Liver (tissue), 8 donors: ENCODE measurements at regions not wholly inside any gene's neighbourhood (a gene's known extent, or its start where the extent isn't known, plus 50 kb on each side); places are given as distances from the start of the nearest gene placed in this dataset.
A peak's percentile ranks its signal among the peaks of the same experiment; 100 is the strongest.

ENCODE experiments used
- DNase-seq: peaks from one replicate; pipeline ENCODE4 v3.0.0-alpha.2; 2017; ENCODE audit warnings: low spot score
- H3K27ac ChIP-seq, 2 donors: one replicate each; pipeline ENCODE4 v1.7.0; 2013; ENCODE audit warnings: inconsistent platforms in 2 of 2, low read length in 2 of 2, control low read depth in 1 of 2, low read depth in 1 of 2, mild to moderate bottlenecking in 1 of 2
- H3K27me3 ChIP-seq, 4 donors: one replicate each; pipeline versions ENCODE4 v1.6.1 to v1.7.0; 2013; ENCODE audit warnings: low read length in 3 of 4, inconsistent platforms in 1 of 4, mild to moderate bottlenecking in 1 of 4, moderate library complexity in 1 of 4; ENCODE audit not compliant: control insufficient read depth in 4 of 4, insufficient read depth in 4 of 4
- H3K36me3 ChIP-seq, 4 donors: one replicate each; pipeline versions ENCODE4 v1.6.1 to v1.7.0; 2013; ENCODE audit warnings: low read length in 3 of 4, mild to moderate bottlenecking in 3 of 4, low read depth in 1 of 4, moderate library complexity in 1 of 4; ENCODE audit not compliant: control insufficient read depth in 4 of 4, insufficient read depth in 3 of 4
- H3K4me1 ChIP-seq, 4 donors: one replicate each; pipeline versions ENCODE4 v1.6.1 to v1.7.0; 2013; ENCODE audit warnings: low read length in 3 of 4, mild to moderate bottlenecking in 3 of 4, moderate library complexity in 1 of 4; ENCODE audit not compliant: control insufficient read depth in 4 of 4, insufficient read depth in 4 of 4
- H3K4me3 ChIP-seq, 3 donors: one replicate each; pipeline versions ENCODE4 v1.6.1 to v1.7.0; 2013; ENCODE audit warnings: low read length in 3 of 3, control low read depth in 1 of 3, low read depth in 1 of 3, mild to moderate bottlenecking in 1 of 3
- H3K9ac ChIP-seq, 2 donors: one replicate each; pipeline ENCODE4 v1.7.0; 2013; ENCODE audit warnings: low read length in 2 of 2, mild to moderate bottlenecking in 2 of 2, moderate library complexity in 2 of 2, control low read depth in 1 of 2, low read depth in 1 of 2
- H3K9me3 ChIP-seq, 4 donors: one replicate each; pipeline versions ENCODE4 v1.6.1 to v1.7.0; 2013; ENCODE audit warnings: low read length in 3 of 4; ENCODE audit not compliant: control insufficient read depth in 4 of 4
- EGR1 ChIP-seq, 2 donors: IDR thresholded peaks; 2 replicates each; pipeline ENCODE4 v1.6.1; 2016 to 2018; ENCODE audit warnings: antibody characterized with exemption in 2 of 2, low read depth in 2 of 2
- FOXA1 ChIP-seq: IDR thresholded peaks from 2 replicates; pipeline ENCODE4 v1.6.1; 2016; ENCODE audit warnings: antibody characterized with exemption
- FOXA2 ChIP-seq: IDR thresholded peaks from 2 replicates; pipeline ENCODE4 v1.6.1; 2016; ENCODE audit warnings: antibody characterized with exemption
- GABPA ChIP-seq, 2 donors: IDR thresholded peaks in 1 of 2; conservative IDR thresholded peaks in 1 of 2; 2 replicates each; pipeline ENCODE4 v1.6.1; 2016; ENCODE audit warnings: antibody characterized with exemption in 2 of 2, mild to moderate bottlenecking in 1 of 2, moderate library complexity in 1 of 2
- HNF4A ChIP-seq, 2 donors: conservative IDR thresholded peaks; 2 replicates each; pipeline ENCODE4 v1.6.1; 2016; ENCODE audit warnings: antibody characterized with exemption in 2 of 2, mild to moderate bottlenecking in 2 of 2
- HNF4G ChIP-seq: IDR thresholded peaks from 2 replicates; pipeline ENCODE4 v1.6.1; 2016; ENCODE audit warnings: antibody characterized with exemption
- JUND ChIP-seq, 2 donors: IDR thresholded peaks; 2 replicates each; pipeline ENCODE4 v1.6.1; 2016; ENCODE audit warnings: antibody characterized with exemption in 2 of 2
- NR2F2 ChIP-seq: IDR thresholded peaks from 2 replicates; pipeline ENCODE4 v1.6.1; 2016; ENCODE audit warnings: antibody characterized with exemption
- RAD21 ChIP-seq, 2 donors: IDR thresholded peaks; 2 replicates each; pipeline ENCODE4 v1.6.1; 2016; ENCODE audit warnings: antibody characterized with exemption in 2 of 2, mild to moderate bottlenecking in 2 of 2
- RXRA ChIP-seq, 2 donors: IDR thresholded peaks; 2 replicates each; pipeline ENCODE4 v1.6.1; 2017 to 2018; ENCODE audit warnings: antibody characterized with exemption in 2 of 2, mild to moderate bottlenecking in 1 of 2
- SP1 ChIP-seq: IDR thresholded peaks from 2 replicates; pipeline ENCODE4 v1.6.1; 2018; ENCODE audit warnings: antibody characterized with exemption, mild to moderate bottlenecking
- TAF1 ChIP-seq: conservative IDR thresholded peaks from 2 replicates; pipeline ENCODE4 v1.6.1; 2016; ENCODE audit warnings: antibody characterized with exemption, mild to moderate bottlenecking
- YY1 ChIP-seq: IDR thresholded peaks from 2 replicates; pipeline ENCODE4 v1.6.1; 2016; ENCODE audit warnings: antibody characterized with exemption, mild to moderate bottlenecking
- WGBS: extraction: QIAGEN DNeasy Blood & Tissue Kit; methylation state at CpG from one replicate; pipeline ENCODE4 v1.1.7; 2013; 5-methylcytosine and 5-hydroxymethylcytosine counted together
- TF ChIP-seq, protein P1 (sequence below): IDR thresholded peaks from 2 replicates; pipeline ENCODE4 v1.6.1; 2016; ENCODE audit warnings: antibody characterized with exemption
- TF ChIP-seq, protein P2 (sequence below): fragments of 150-350 bp; IDR thresholded peaks from 2 replicates; pipeline ENCODE4 v1.5.1; 2017; ENCODE audit warnings: improper control_type of control experiment, low read depth, low read length; ENCODE audit not compliant: missing input control
- TF ChIP-seq, protein P3 (sequence below): IDR thresholded peaks from 2 replicates; pipeline ENCODE4 v1.6.1; 2016; ENCODE audit warnings: antibody characterized with exemption
- TF ChIP-seq, protein P4 (sequence below): IDR thresholded peaks from 2 replicates; pipeline ENCODE4 v1.6.1; 2016; ENCODE audit warnings: antibody characterized with exemption
- TF ChIP-seq, protein P5 (sequence below): IDR thresholded peaks from 2 replicates; pipeline ENCODE4 v1.6.1; 2016; ENCODE audit warnings: antibody characterized with exemption, mild to moderate bottlenecking
- donor health status: healthy.
- donor health status: healthy.
- donor health status: healthy.
- donor health status: healthy.
- donor health status: healthy.

DNA sequence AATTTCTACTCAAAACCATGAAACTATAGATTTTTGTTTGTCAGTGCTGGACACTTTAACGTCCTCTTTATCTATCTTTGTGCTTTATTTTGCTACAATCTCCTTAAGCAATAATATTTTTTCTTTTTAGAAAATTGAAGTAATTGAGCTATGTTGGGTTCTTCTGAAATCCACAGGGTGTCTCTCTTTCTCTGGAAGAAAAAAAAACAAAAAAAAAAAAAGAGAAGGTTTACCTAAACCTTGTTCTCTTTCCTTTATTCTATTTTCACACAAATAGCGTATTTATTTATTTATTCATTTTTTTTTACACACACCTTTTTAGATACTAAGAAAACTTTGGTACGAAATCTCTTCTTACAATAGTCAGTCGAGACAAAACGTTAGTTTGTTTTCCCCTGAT lies 601.0 kb downstream of the EDEM1 start:
- no peak overlapping the region for H3K4me3 ChIP-seq
- no peak overlapping the region for H3K9ac ChIP-seq
- H3K36me3 ChIP-seq, result no peaks in the 10 kb centered on the region
- no peak overlapping the region for H3K27ac ChIP-seq
- 57% methylated on average over 5 of the region's 5 CpGs for WGBS
- H3K27me3 ChIP-seq, result no peaks in the 10 kb centered on the region
- DNase-seq, result no peak
- TF ChIP-seq NR2F2 (no peak), RAD21 (IDR thresholded peaks at IDR 0.05) (no peak), YY1 (no peak), EGR1 (IDR thresholded peaks at IDR 0.05; ENCODE audit: low read depth in 2 of 2) (no peak), HNF4A (conservative IDR thresholded peaks at IDR 0.05) (no peak), JUND (IDR thresholded peaks at IDR 0.05) (no peak), HNF4G (no peak), GABPA (IDR thresholded peaks at IDR 0.05 in 1 of 2, conservative IDR thresholded peaks at IDR 0.05 in 1 of 2) (no peak), FOXA2 (no peak), RXRA (IDR thresholded peaks at IDR 0.05) (no peak), TAF1 (no peak), SP1 (no peak), FOXA1 (no peak)
- TF ChIP-seq, protein P1, sequence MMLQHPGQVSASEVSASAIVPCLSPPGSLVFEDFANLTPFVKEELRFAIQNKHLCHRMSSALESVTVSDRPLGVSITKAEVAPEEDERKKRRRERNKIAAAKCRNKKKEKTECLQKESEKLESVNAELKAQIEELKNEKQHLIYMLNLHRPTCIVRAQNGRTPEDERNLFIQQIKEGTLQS, result no peak
- TF ChIP-seq, protein P2, sequence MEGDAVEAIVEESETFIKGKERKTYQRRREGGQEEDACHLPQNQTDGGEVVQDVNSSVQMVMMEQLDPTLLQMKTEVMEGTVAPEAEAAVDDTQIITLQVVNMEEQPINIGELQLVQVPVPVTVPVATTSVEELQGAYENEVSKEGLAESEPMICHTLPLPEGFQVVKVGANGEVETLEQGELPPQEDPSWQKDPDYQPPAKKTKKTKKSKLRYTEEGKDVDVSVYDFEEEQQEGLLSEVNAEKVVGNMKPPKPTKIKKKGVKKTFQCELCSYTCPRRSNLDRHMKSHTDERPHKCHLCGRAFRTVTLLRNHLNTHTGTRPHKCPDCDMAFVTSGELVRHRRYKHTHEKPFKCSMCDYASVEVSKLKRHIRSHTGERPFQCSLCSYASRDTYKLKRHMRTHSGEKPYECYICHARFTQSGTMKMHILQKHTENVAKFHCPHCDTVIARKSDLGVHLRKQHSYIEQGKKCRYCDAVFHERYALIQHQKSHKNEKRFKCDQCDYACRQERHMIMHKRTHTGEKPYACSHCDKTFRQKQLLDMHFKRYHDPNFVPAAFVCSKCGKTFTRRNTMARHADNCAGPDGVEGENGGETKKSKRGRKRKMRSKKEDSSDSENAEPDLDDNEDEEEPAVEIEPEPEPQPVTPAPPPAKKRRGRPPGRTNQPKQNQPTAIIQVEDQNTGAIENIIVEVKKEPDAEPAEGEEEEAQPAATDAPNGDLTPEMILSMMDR, result no peak
- TF ChIP-seq, protein P3, sequence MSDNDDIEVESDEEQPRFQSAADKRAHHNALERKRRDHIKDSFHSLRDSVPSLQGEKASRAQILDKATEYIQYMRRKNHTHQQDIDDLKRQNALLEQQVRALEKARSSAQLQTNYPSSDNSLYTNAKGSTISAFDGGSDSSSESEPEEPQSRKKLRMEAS, result no peak
- TF ChIP-seq, protein P4, sequence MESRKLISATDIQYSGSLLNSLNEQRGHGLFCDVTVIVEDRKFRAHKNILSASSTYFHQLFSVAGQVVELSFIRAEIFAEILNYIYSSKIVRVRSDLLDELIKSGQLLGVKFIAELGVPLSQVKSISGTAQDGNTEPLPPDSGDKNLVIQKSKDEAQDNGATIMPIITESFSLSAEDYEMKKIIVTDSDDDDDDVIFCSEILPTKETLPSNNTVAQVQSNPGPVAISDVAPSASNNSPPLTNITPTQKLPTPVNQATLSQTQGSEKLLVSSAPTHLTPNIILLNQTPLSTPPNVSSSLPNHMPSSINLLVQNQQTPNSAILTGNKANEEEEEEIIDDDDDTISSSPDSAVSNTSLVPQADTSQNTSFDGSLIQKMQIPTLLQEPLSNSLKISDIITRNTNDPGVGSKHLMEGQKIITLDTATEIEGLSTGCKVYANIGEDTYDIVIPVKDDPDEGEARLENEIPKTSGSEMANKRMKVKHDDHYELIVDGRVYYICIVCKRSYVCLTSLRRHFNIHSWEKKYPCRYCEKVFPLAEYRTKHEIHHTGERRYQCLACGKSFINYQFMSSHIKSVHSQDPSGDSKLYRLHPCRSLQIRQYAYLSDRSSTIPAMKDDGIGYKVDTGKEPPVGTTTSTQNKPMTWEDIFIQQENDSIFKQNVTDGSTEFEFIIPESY, result no peak
- TF ChIP-seq, protein P5, sequence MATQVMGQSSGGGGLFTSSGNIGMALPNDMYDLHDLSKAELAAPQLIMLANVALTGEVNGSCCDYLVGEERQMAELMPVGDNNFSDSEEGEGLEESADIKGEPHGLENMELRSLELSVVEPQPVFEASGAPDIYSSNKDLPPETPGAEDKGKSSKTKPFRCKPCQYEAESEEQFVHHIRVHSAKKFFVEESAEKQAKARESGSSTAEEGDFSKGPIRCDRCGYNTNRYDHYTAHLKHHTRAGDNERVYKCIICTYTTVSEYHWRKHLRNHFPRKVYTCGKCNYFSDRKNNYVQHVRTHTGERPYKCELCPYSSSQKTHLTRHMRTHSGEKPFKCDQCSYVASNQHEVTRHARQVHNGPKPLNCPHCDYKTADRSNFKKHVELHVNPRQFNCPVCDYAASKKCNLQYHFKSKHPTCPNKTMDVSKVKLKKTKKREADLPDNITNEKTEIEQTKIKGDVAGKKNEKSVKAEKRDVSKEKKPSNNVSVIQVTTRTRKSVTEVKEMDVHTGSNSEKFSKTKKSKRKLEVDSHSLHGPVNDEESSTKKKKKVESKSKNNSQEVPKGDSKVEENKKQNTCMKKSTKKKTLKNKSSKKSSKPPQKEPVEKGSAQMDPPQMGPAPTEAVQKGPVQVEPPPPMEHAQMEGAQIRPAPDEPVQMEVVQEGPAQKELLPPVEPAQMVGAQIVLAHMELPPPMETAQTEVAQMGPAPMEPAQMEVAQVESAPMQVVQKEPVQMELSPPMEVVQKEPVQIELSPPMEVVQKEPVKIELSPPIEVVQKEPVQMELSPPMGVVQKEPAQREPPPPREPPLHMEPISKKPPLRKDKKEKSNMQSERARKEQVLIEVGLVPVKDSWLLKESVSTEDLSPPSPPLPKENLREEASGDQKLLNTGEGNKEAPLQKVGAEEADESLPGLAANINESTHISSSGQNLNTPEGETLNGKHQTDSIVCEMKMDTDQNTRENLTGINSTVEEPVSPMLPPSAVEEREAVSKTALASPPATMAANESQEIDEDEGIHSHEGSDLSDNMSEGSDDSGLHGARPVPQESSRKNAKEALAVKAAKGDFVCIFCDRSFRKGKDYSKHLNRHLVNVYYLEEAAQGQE, result no peak
- no peaks in the 10 kb centered on the region for H3K4me1 ChIP-seq
- H3K9me3 ChIP-seq, result no peaks in the 10 kb centered on the region

DNA sequence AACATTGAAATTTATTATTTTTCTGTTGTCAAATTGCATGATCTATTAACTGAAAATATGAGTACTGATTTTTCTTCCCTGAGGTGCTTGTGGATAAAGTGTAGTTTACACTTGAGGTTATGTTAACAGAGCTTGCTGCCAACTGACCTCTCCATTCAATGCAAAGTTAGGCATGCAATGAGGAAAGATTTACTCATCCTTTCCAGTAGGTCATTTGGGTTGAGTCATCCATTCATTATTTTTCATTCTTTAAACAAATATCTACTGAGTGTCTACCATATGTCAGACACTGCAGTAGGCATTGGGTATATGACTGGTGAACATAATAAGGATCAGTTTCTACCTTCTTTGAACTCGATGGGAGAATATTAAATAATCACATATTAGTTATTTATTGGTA lies 604.1 kb downstream of the EDEM1 start:
- Histone ChIP-seq H3K9ac (no peak overlapping the region), H3K36me3 (no peaks in the 10 kb centered on the region), H3K4me3 (no peak overlapping the region), H3K9me3 (no peaks in the 10 kb centered on the region), H3K27ac (no peak overlapping the region), H3K27me3 (no peaks in the 10 kb centered on the region), H3K4me1 (peaks cover 0 to 1% (median 0%) of the 10 kb centered on the region in 4 donors)
- peak; percentile 9 for TF ChIP-seq FOXA2
- TF ChIP-seq JUND (IDR thresholded peaks at IDR 0.05), result peak in 1 of 2 donors; percentile 78
- peak in 1 of 2 donors; percentile 26 for TF ChIP-seq EGR1 (IDR thresholded peaks at IDR 0.05; ENCODE audit: low read depth in 2 of 2)
- no peak for TF ChIP-seq YY1
- TF ChIP-seq, protein P4, result no peak
- peak in 1 of 2 donors; percentile 29 for TF ChIP-seq RXRA (IDR thresholded peaks at IDR 0.05)
- no peak for DNase-seq
- WGBS, result 81% methylated on average over 1 of the region's 1 CpG
